ENCODE measurements at regions not wholly inside any gene's neighbourhood (a gene's known extent, or its start where the extent isn't known, plus 50 kb on each side); places are given as distances from the start of the nearest gene placed in this dataset.

- H3K4me3 Mint-ChIP-seq, result no peak overlapping the region
- no peak overlapping the region for H3K4me3 ChIP-seq (ENCODE audit: low read length)
- no peak overlapping the region for H3K27ac ChIP-seq (ENCODE audit: low read depth, low read length)
- peaks cover 0 to 5% (median 4%) of the 10 kb centered on the region in 3 donors for H3K4me1 Mint-ChIP-seq
- H3K36me3 ChIP-seq (ENCODE audit: insufficient read depth, low read length), result no peaks in the 10 kb centered on the region
- ChIA-PET POLR2A (interaction anchor here (0.6 kb wide), 1 partner anchor 54 kb away, joined by 3 read pairs; no protein-coding TSS in a partner anchor), CTCF (no interaction called here)
- no peak overlapping the region for H3K27ac Mint-ChIP-seq
- H3K27me3 ChIP-seq (ENCODE audit: insufficient read depth, low read length, poor library complexity, severe bottlenecking), result no peaks in the 10 kb centered on the region
- H3K27me3 Mint-ChIP-seq, result peaks cover 5 to 24% of the 10 kb centered on the region in 2 donors
- no peaks in the 10 kb centered on the region for H3K9me3 ChIP-seq (ENCODE audit: low read length)
- H3K36me3 Mint-ChIP-seq, result no peaks in the 10 kb centered on the region
- DNase-seq, result no peak
- no peaks in the 10 kb centered on the region for H3K4me1 ChIP-seq (ENCODE audit: insufficient read depth, low read length)
- peaks cover 0 to 4% (median 2%) of the 10 kb centered on the region in 5 donors for H3K9me3 Mint-ChIP-seq
These were observed 116.9 kb downstream of the C1D start for GRCh38 chr2:67945940-67946339.

GRCh38 chr2:67948057-67948456, 114.7 kb downstream of the C1D start:
- no peak for DNase-seq
- no peak overlapping the region for H3K27ac ChIP-seq (ENCODE audit: low read depth, low read length)
- Mint-ChIP-seq H3K9me3 (peaks cover 0 to 4% (median 0%) of the 10 kb centered on the region in 5 donors), H3K4me3 (no peak overlapping the region), H3K27ac (no peak overlapping the region), H3K36me3 (no peaks in the 10 kb centered on the region), H3K27me3 (peaks cover 4 to 25% of the 10 kb centered on the region in 2 donors), H3K4me1 (peaks cover 0 to 13% (median 10%) of the 10 kb centered on the region in 3 donors)
- no peaks in the 10 kb centered on the region for H3K27me3 ChIP-seq (ENCODE audit: insufficient read depth, low read length, poor library complexity, severe bottlenecking)
- CTCF ChIA-PET, result no interaction called here
- no peak overlapping the region for H3K4me3 ChIP-seq (ENCODE audit: low read length)
- H3K36me3 ChIP-seq (ENCODE audit: insufficient read depth, low read length), result no peaks in the 10 kb centered on the region
- H3K4me1 ChIP-seq (ENCODE audit: insufficient read depth, low read length), result no peaks in the 10 kb centered on the region
- no peaks in the 10 kb centered on the region for H3K9me3 ChIP-seq (ENCODE audit: low read length)
- POLR2A ChIA-PET, result no interaction called here

GRCh38 chr2:67948506-67948905, 114.3 kb downstream of the C1D start:
- Histone ChIP-seq H3K9me3 (ENCODE audit: low read length) (no peaks in the 10 kb centered on the region), H3K27ac (ENCODE audit: low read depth, low read length) (no peak overlapping the region), H3K27me3 (ENCODE audit: insufficient read depth, low read length, poor library complexity, severe bottlenecking) (no peaks in the 10 kb centered on the region), H3K4me3 (ENCODE audit: low read length) (no peak overlapping the region), H3K36me3 (ENCODE audit: insufficient read depth, low read length) (no peaks in the 10 kb centered on the region), H3K4me1 (ENCODE audit: insufficient read depth, low read length) (no peaks in the 10 kb centered on the region)
- ChIA-PET CTCF (no interaction called here), POLR2A (no interaction called here)
- H3K9me3 Mint-ChIP-seq, result peaks cover 0 to 2% (median 0%) of the 10 kb centered on the region in 5 donors
- H3K36me3 Mint-ChIP-seq, result no peaks in the 10 kb centered on the region
- peaks cover 0 to 13% (median 10%) of the 10 kb centered on the region in 3 donors for H3K4me1 Mint-ChIP-seq
- no peak overlapping the region for H3K27ac Mint-ChIP-seq
- peaks cover 3 to 28% of the 10 kb centered on the region in 2 donors for H3K27me3 Mint-ChIP-seq
- DNase-seq, result no peak
- H3K4me3 Mint-ChIP-seq, result no peak overlapping the region

GRCh38 chr2:67950018-67950417, 112.8 kb downstream of the C1D start:
- POLR2A ChIA-PET, result no interaction called here
- no peak overlapping the region for H3K27ac ChIP-seq (ENCODE audit: low read depth, low read length)
- Mint-ChIP-seq H3K36me3 (no peaks in the 10 kb centered on the region), H3K9me3 (peaks cover 0 to 2% (median 0%) of the 10 kb centered on the region in 5 donors), H3K27ac (no peak overlapping the region), H3K4me1 (peaks cover 0 to 13% (median 10%) of the 10 kb centered on the region in 3 donors), H3K27me3 (peaks cover 3 to 34% of the 10 kb centered on the region in 2 donors), H3K4me3 (no peak overlapping the region)
- DNase-seq, result no peak
- H3K36me3 ChIP-seq (ENCODE audit: insufficient read depth, low read length), result no peaks in the 10 kb centered on the region
- CTCF ChIA-PET, result no interaction called here
- H3K4me3 ChIP-seq (ENCODE audit: low read length), result no peak overlapping the region
- no peaks in the 10 kb centered on the region for H3K9me3 ChIP-seq (ENCODE audit: low read length)
- H3K27me3 ChIP-seq (ENCODE audit: insufficient read depth, low read length, poor library complexity, severe bottlenecking), result no peaks in the 10 kb centered on the region
- H3K4me1 ChIP-seq (ENCODE audit: insufficient read depth, low read length), result no peaks in the 10 kb centered on the region

- H3K36me3 Mint-ChIP-seq, result no peaks in the 10 kb centered on the region
- H3K27me3 Mint-ChIP-seq, result peaks cover 5 to 43% of the 10 kb centered on the region in 2 donors
- DNase-seq, result no peak
- Histone ChIP-seq H3K9me3 (ENCODE audit: low read length) (no peaks in the 10 kb centered on the region), H3K4me1 (ENCODE audit: insufficient read depth, low read length) (no peaks in the 10 kb centered on the region), H3K36me3 (ENCODE audit: insufficient read depth, low read length) (no peaks in the 10 kb centered on the region), H3K27me3 (ENCODE audit: insufficient read depth, low read length, poor library complexity, severe bottlenecking) (no peaks in the 10 kb centered on the region), H3K27ac (ENCODE audit: low read depth, low read length) (no peak overlapping the region), H3K4me3 (ENCODE audit: low read length) (no peak overlapping the region)
- H3K9me3 Mint-ChIP-seq, result peaks cover 0 to 2% (median 0%) of the 10 kb centered on the region in 5 donors
- peak overlapping the region in 4 of 7 donors; percentile 8 to 61 (median 47) for H3K4me3 Mint-ChIP-seq
- H3K27ac Mint-ChIP-seq, result peak overlapping the region in 2 of 8 donors; percentile 9 to 31
- ChIA-PET CTCF (no interaction called here), POLR2A (no interaction called here)
- H3K4me1 Mint-ChIP-seq, result peaks cover 0 to 13% (median 10%) of the 10 kb centered on the region in 3 donors
These were observed 111.9 kb downstream of the C1D start for GRCh38 chr2:67950919-67951318.

GRCh38 chr2:67952066-67952465, 110.7 kb downstream of the C1D start:
- Mint-ChIP-seq H3K9me3 (peaks cover 0 to 3% (median 0%) of the 10 kb centered on the region in 5 donors), H3K4me3 (no peak overlapping the region), H3K36me3 (no peaks in the 10 kb centered on the region), H3K27me3 (peaks cover 5 to 44% of the 10 kb centered on the region in 2 donors), H3K4me1 (peaks cover 0 to 13% (median 10%) of the 10 kb centered on the region in 3 donors), H3K27ac (no peak overlapping the region)
- Histone ChIP-seq H3K27ac (ENCODE audit: low read depth, low read length) (no peak overlapping the region), H3K4me1 (ENCODE audit: insufficient read depth, low read length) (no peaks in the 10 kb centered on the region), H3K27me3 (ENCODE audit: insufficient read depth, low read length, poor library complexity, severe bottlenecking) (no peaks in the 10 kb centered on the region), H3K4me3 (ENCODE audit: low read length) (no peak overlapping the region), H3K9me3 (ENCODE audit: low read length) (no peaks in the 10 kb centered on the region), H3K36me3 (ENCODE audit: insufficient read depth, low read length) (no peaks in the 10 kb centered on the region)
- DNase-seq, result no peak
- CTCF ChIA-PET, result no interaction called here
- POLR2A ChIA-PET, result no interaction called here

GRCh38 chr2:67954093-67954748, 108.6 kb downstream of the C1D start:
- H3K27me3 Mint-ChIP-seq, result peaks cover 3 to 34% of the 10 kb centered on the region in 2 donors
- Histone ChIP-seq H3K9me3 (ENCODE audit: low read length) (no peaks in the 10 kb centered on the region), H3K36me3 (ENCODE audit: insufficient read depth, low read length) (no peaks in the 10 kb centered on the region), H3K27me3 (ENCODE audit: insufficient read depth, low read length, poor library complexity, severe bottlenecking) (no peaks in the 10 kb centered on the region), H3K27ac (ENCODE audit: low read depth, low read length) (no peak overlapping the region), H3K4me3 (ENCODE audit: low read length) (no peak overlapping the region), H3K4me1 (ENCODE audit: insufficient read depth, low read length) (no peaks in the 10 kb centered on the region)
- ChIA-PET CTCF (no interaction called here), POLR2A (no interaction called here)
- DNase-seq, result no peak
- no peak overlapping the region for H3K4me3 Mint-ChIP-seq
- no peaks in the 10 kb centered on the region for H3K36me3 Mint-ChIP-seq
- peaks cover 0 to 3% (median 0%) of the 10 kb centered on the region in 5 donors for H3K9me3 Mint-ChIP-seq
- H3K4me1 Mint-ChIP-seq, result peaks cover 0 to 13% (median 10%) of the 10 kb centered on the region in 3 donors
- H3K27ac Mint-ChIP-seq, result no peak overlapping the region

- ChIA-PET CTCF (no interaction called here), POLR2A (no interaction called here)
- Histone ChIP-seq H3K27ac (ENCODE audit: low read depth, low read length) (no peak overlapping the region), H3K4me1 (ENCODE audit: insufficient read depth, low read length) (no peaks in the 10 kb centered on the region), H3K36me3 (ENCODE audit: insufficient read depth, low read length) (no peaks in the 10 kb centered on the region), H3K4me3 (ENCODE audit: low read length) (no peak overlapping the region), H3K27me3 (ENCODE audit: insufficient read depth, low read length, poor library complexity, severe bottlenecking) (no peaks in the 10 kb centered on the region), H3K9me3 (ENCODE audit: low read length) (no peaks in the 10 kb centered on the region)
- H3K27ac Mint-ChIP-seq, result no peak overlapping the region
- peaks cover 0 to 9% (median 5%) of the 10 kb centered on the region in 3 donors for H3K4me1 Mint-ChIP-seq
- H3K36me3 Mint-ChIP-seq, result no peaks in the 10 kb centered on the region
- no peak for DNase-seq
- H3K27me3 Mint-ChIP-seq, result peaks cover 3 to 36% of the 10 kb centered on the region in 2 donors
- H3K4me3 Mint-ChIP-seq, result no peak overlapping the region
- peaks cover 0 to 6% (median 0%) of the 10 kb centered on the region in 5 donors for H3K9me3 Mint-ChIP-seq
These were observed 106.8 kb downstream of the C1D start for GRCh38 chr2:67955748-67956603.
